Spleen (tissue), 7 donors: ENCODE measurements at regions not wholly inside any gene's neighbourhood (a gene's known extent, or its start where the extent isn't known, plus 50 kb on each side); places are given as distances from the start of the nearest gene placed in this dataset.
A peak's percentile ranks its signal among the peaks of the same experiment; 100 is the strongest.

Experiments used
- CTCF ChIP-seq, 11 experiments: fragments of 200-600 bp in 7 of 11; fragments of 450-650 bp in 4 of 11; sonication (generic) in 4 of 11; IDR thresholded peaks in 8 of 11; conservative IDR thresholded peaks in 3 of 11; 1 replicate in 7 of 11; 2 replicates in 4 of 11; pipeline versions ENCODE4 v1.4.0 to v1.8.0; 2016 to 2021; ENCODE audit warnings: antibody characterized with exemption in 11 of 11, inconsistent platforms in 4 of 11, mild to moderate bottlenecking in 1 of 11
- POLR2A ChIP-seq, 3 donors: fragments of 450-650 bp; IDR thresholded peaks; one replicate each; pipeline ENCODE4 v1.5.1; 2017; ENCODE audit warnings: antibody characterized with exemption in 3 of 3, mild to moderate bottlenecking in 1 of 3
- POLR2AphosphoS5 ChIP-seq, 3 donors: sonication (generic); formaldehyde crosslinking; IDR thresholded peaks; one replicate each; pipeline ENCODE4 v1.5.1; 2017; ENCODE audit warnings: antibody characterized with exemption in 3 of 3
- donor health status: DM: no; HTN: no; CAD: no; lungs with moderate emphysema.
- donor health status: DM: no; HTN: no; CAD: no.
- donor health status: DM: no; HTN: no; CAD: no.

DNA sequence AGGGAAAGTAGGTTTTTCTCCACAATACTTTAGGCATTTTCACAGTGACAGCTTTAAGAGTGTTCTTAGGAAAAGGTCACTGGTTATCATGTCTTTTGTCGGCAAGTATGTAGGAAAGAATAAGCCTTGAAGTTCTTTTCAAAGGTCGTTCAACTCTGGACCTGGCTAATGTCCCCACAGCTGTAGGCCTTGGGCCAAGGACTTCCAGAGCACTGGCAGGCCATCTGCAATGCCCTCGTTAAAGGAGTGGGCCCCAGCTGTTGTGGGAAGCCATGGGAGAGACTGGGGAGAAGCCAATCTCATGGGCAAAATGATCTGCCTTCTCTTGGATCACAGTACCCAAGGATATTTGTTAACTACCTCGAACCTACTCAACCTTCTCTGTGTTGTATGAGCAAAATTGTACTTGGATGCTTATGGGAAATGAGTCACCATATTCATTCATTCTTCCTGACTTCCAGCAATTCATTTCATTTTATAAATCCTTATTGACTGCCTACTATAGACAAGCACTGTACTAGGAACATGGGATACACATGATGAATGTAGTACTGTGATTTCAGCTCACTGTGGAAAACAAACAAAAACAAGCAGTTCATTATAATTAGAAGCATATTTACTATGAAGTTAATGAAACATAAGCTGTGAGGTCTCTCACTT is 141.1 kb upstream of the KIT start:
- no peak for TF ChIP-seq CTCF (IDR thresholded peaks at IDR 0.05 in 8 of 11, conservative IDR thresholded peaks at IDR 0.05 in 3 of 11)
- TF ChIP-seq POLR2AphosphoS5 (IDR thresholded peaks at IDR 0.05), result peak in 1 of 3 donors; percentile 20
- TF ChIP-seq POLR2A (IDR thresholded peaks at IDR 0.05), result no peak
